ENCODE measurements at regions not wholly inside any gene's neighbourhood (a gene's known extent, or its start where the extent isn't known, plus 50 kb on each side); places are given as distances from the start of the nearest gene placed in this dataset.

DNA sequence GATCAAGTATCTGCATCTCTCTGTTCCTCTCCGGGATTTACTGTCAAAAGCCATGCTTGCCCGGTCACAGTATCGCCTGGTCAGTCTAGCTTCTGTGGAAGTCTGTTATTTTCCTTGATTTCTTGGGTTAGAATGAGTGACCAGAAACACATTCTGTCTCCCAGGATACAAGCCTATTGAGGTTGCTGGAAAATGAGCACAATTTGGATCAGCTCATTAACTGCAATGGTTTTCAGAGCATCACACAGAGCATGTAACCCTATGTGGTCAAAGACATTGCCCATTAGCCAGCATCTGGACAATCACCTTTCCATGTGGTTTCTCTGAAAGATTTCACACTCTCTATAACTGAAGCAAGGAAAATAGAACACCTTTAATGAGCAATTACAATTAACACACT lies 124.2 kb upstream of the FAM98A start:
- TF ChIP-seq, protein P1, sequence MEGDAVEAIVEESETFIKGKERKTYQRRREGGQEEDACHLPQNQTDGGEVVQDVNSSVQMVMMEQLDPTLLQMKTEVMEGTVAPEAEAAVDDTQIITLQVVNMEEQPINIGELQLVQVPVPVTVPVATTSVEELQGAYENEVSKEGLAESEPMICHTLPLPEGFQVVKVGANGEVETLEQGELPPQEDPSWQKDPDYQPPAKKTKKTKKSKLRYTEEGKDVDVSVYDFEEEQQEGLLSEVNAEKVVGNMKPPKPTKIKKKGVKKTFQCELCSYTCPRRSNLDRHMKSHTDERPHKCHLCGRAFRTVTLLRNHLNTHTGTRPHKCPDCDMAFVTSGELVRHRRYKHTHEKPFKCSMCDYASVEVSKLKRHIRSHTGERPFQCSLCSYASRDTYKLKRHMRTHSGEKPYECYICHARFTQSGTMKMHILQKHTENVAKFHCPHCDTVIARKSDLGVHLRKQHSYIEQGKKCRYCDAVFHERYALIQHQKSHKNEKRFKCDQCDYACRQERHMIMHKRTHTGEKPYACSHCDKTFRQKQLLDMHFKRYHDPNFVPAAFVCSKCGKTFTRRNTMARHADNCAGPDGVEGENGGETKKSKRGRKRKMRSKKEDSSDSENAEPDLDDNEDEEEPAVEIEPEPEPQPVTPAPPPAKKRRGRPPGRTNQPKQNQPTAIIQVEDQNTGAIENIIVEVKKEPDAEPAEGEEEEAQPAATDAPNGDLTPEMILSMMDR (IDR thresholded peaks at IDR 0.05): no peak
- no peak for TF ChIP-seq POLR2A (IDR thresholded peaks at IDR 0.05)
